Lower lobe of right lung (tissue), 2 donors: ENCODE measurements at regions not wholly inside any gene's neighbourhood (a gene's known extent, or its start where the extent isn't known, plus 50 kb on each side); places are given as distances from the start of the nearest gene placed in this dataset.

ENCODE experiments used
- ATAC-seq, 2 donors: fragments of 200-7000 bp; cut with Tn5 transposase; one replicate each; pipeline ENCODE4 v1.9.1; 2020 to 2022; ENCODE audit warnings: mild to moderate bottlenecking in 2 of 2, moderate library complexity in 2 of 2
- DNase-seq: peaks from one replicate; pipeline ENCODE4 v3.0.0-alpha.2; 2020
- H3K27ac ChIP-seq: fragments of 200-600 bp; one replicate; pipeline ENCODE4 v1.8.0; 2022
- H3K27me3 ChIP-seq: fragments of 200-600 bp; one replicate; pipeline ENCODE4 v1.8.0; 2022; ENCODE audit warnings: low read depth
- H3K36me3 ChIP-seq: fragments of 200-600 bp; one replicate; pipeline ENCODE4 v1.8.0; 2022; ENCODE audit warnings: mild to moderate bottlenecking
- H3K4me1 ChIP-seq: fragments of 200-600 bp; one replicate; pipeline ENCODE4 v1.8.0; 2022
- H3K4me3 ChIP-seq: fragments of 200-600 bp; one replicate; pipeline ENCODE4 v1.8.0; 2022; ENCODE audit warnings: mild to moderate bottlenecking
- H3K9me3 ChIP-seq: fragments of 200-600 bp; one replicate; pipeline ENCODE4 v1.8.0; 2022
- intact Hi-C: fragments of 100-400 bp; cut with DNase I; formaldehyde crosslinking; loops from one replicate; pipeline ENCODE4 v1.11.0; 2022
- TF ChIP-seq, protein P1 (sequence below): fragments of 200-600 bp; IDR thresholded peaks from one replicate; pipeline ENCODE4 v1.8.0; 2022; ENCODE audit warnings: antibody characterized with exemption, mild to moderate bottlenecking
- donor health status: DM: no; HTN: yes; CAD: no; lungs with severe emphysema.

- Histone ChIP-seq H3K27me3 (no peaks in the 10 kb centered on the region), H3K4me1 (no peaks in the 10 kb centered on the region), H3K36me3 (no peaks in the 10 kb centered on the region), H3K9me3 (no peaks in the 10 kb centered on the region), H3K27ac (no peak overlapping the region), H3K4me3 (no peak overlapping the region)
- ATAC-seq (no peak), DNase-seq (no peak)
- TF ChIP-seq, protein P1, sequence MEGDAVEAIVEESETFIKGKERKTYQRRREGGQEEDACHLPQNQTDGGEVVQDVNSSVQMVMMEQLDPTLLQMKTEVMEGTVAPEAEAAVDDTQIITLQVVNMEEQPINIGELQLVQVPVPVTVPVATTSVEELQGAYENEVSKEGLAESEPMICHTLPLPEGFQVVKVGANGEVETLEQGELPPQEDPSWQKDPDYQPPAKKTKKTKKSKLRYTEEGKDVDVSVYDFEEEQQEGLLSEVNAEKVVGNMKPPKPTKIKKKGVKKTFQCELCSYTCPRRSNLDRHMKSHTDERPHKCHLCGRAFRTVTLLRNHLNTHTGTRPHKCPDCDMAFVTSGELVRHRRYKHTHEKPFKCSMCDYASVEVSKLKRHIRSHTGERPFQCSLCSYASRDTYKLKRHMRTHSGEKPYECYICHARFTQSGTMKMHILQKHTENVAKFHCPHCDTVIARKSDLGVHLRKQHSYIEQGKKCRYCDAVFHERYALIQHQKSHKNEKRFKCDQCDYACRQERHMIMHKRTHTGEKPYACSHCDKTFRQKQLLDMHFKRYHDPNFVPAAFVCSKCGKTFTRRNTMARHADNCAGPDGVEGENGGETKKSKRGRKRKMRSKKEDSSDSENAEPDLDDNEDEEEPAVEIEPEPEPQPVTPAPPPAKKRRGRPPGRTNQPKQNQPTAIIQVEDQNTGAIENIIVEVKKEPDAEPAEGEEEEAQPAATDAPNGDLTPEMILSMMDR, result no peak
- intact Hi-C loops, result no loop called here
These were observed 198.3 kb upstream of the B3GAT1 start for GRCh38 chr11:134610116-134610910.

- intact Hi-C loops, result no loop called here
These were observed 197.5 kb upstream of the B3GAT1 start for GRCh38 chr11:134609361-134610115.

GRCh38 chr11:134607963-134608750 lies 196.1 kb upstream of the B3GAT1 start:
- Histone ChIP-seq H3K9me3 (no peaks in the 10 kb centered on the region), H3K4me1 (no peaks in the 10 kb centered on the region), H3K36me3 (no peaks in the 10 kb centered on the region), H3K27me3 (no peaks in the 10 kb centered on the region), H3K27ac (no peak overlapping the region), H3K4me3 (no peak overlapping the region)
- DNase-seq (no peak), ATAC-seq (peak in 1 of 2 donors; percentile 55)
- intact Hi-C loops, result no loop called here
- TF ChIP-seq, protein P1, result no peak

More at GRCh38 chr11:134609361-134610115, 197.5 kb upstream of the B3GAT1 start:
- TF ChIP-seq, protein P1, result no peak
- H3K4me1 ChIP-seq, result no peaks in the 10 kb centered on the region
- ATAC-seq, result no peak
- no peak overlapping the region for H3K27ac ChIP-seq
- no peaks in the 10 kb centered on the region for H3K27me3 ChIP-seq
- no peaks in the 10 kb centered on the region for H3K36me3 ChIP-seq
- no peaks in the 10 kb centered on the region for H3K9me3 ChIP-seq
- H3K4me3 ChIP-seq, result no peak overlapping the region
- no peak for DNase-seq

- Histone ChIP-seq H3K36me3 (no peaks in the 10 kb centered on the region), H3K27me3 (no peaks in the 10 kb centered on the region), H3K9me3 (no peaks in the 10 kb centered on the region), H3K4me3 (no peak overlapping the region), H3K4me1 (no peaks in the 10 kb centered on the region), H3K27ac (no peak overlapping the region)
- intact Hi-C loops, result no loop called here
- TF ChIP-seq, protein P1, result no peak
- ATAC-seq (no peak), DNase-seq (no peak)
These were observed 194.2 kb upstream of the B3GAT1 start for GRCh38 chr11:134606251-134606650.

- Histone ChIP-seq H3K4me1 (no peaks in the 10 kb centered on the region), H3K36me3 (no peaks in the 10 kb centered on the region), H3K4me3 (no peak overlapping the region), H3K27me3 (no peaks in the 10 kb centered on the region), H3K27ac (no peak overlapping the region), H3K9me3 (no peaks in the 10 kb centered on the region)
- TF ChIP-seq, protein P1, result no peak
- DNase-seq (no peak), ATAC-seq (no peak)
- intact Hi-C loops, result no loop called here
These were observed 192.8 kb upstream of the B3GAT1 start for GRCh38 chr11:134604886-134605285.
